Keratinocyte (primary cell): ENCODE measurements at regions not wholly inside any gene's neighbourhood (a gene's known extent, or its start where the extent isn't known, plus 50 kb on each side); places are given as distances from the start of the nearest gene placed in this dataset.

Source experiments
- EZH2 ChIP-seq: IDR thresholded peaks from one replicate; pipeline ENCODE4 v1.6.1; 2012; ENCODE audit warnings: inconsistent platforms, mild to moderate bottlenecking, low read length, moderate library complexity
- TF ChIP-seq, protein P1 (sequence below), 3 experiments: IDR thresholded peaks in 1 of 3; conservative IDR thresholded peaks in 1 of 3; optimal IDR thresholded peaks in 1 of 3; 2 replicates in 2 of 3; 3 replicates in 1 of 3; pipeline versions ENCODE3 to v1.5.1; 2011; ENCODE audit warnings: low read length in 3 of 3, mild to moderate bottlenecking in 3 of 3, moderate library complexity in 2 of 3, control low read depth in 1 of 3, inconsistent platforms in 1 of 3; ENCODE audit not compliant: insufficient read depth in 2 of 3; ENCODE audit errors: extremely low read depth in 1 of 3

DNA sequence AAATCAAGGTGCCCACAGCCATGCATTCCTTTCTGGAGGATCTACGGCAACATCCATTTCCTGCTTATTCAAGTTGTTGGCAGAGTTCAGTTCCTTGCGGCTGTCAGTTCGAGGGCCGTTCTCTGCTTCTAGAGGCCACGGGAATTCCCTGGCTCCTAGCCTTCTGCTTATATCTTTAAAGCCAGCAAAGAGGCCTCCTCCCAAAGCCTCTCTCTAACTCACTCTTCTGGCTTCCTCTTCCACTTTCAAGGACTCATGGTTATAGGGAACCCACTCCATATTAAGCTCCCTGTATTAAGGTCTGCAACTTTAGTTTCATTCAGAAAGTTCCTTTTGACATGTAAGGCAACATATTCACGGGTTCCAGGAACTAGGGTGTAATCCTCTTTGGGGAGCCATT lies 150.1 kb upstream of the RMP24 start:
- TF ChIP-seq EZH2 = no peak
- TF ChIP-seq, protein P1, sequence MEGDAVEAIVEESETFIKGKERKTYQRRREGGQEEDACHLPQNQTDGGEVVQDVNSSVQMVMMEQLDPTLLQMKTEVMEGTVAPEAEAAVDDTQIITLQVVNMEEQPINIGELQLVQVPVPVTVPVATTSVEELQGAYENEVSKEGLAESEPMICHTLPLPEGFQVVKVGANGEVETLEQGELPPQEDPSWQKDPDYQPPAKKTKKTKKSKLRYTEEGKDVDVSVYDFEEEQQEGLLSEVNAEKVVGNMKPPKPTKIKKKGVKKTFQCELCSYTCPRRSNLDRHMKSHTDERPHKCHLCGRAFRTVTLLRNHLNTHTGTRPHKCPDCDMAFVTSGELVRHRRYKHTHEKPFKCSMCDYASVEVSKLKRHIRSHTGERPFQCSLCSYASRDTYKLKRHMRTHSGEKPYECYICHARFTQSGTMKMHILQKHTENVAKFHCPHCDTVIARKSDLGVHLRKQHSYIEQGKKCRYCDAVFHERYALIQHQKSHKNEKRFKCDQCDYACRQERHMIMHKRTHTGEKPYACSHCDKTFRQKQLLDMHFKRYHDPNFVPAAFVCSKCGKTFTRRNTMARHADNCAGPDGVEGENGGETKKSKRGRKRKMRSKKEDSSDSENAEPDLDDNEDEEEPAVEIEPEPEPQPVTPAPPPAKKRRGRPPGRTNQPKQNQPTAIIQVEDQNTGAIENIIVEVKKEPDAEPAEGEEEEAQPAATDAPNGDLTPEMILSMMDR (optimal IDR thresholded peaks at IDR 0.05 in 1 of 3, IDR thresholded peaks at IDR 0.05 in 1 of 3, conservative IDR thresholded peaks at IDR 0.05 in 1 of 3; ENCODE audit: extremely low read depth in 1 of 3, insufficient read depth in 2 of 3, low read length in 3 of 3) = no peak
